SK-N-SH (cell line): ENCODE measurements at regions not wholly inside any gene's neighbourhood (a gene's known extent, or its start where the extent isn't known, plus 50 kb on each side); places are given as distances from the start of the nearest gene placed in this dataset.

Source experiments
- CTCF ChIA-PET: fragments of 300-600, 350-600 bp; formaldehyde crosslinking; extraction: SDS; loops from one replicate; lab custom pipeline; 2021; lab: Yijun Ruan, JAX
- POLR2A ChIA-PET: fragments of 350-600 bp; sonication (Branson Sonifier 250); formaldehyde crosslinking; extraction: SDS; loops from one replicate; lab custom pipeline; 2020; ENCODE audit warnings: antibody characterized with exemption, inconsistent platforms; lab: Yijun Ruan, JAX
- DNase-seq: peaks from one replicate; pipeline ENCODE4 v3.0.0; 2012
- H2AFZ ChIP-seq: fragments of 200-600 bp; sonication (generic); 2 replicates; pipeline ENCODE4 v1.8.1; 2016; ENCODE audit warnings: antibody characterized with exemption, mild to moderate bottlenecking, low read depth
- H3F3A ChIP-seq: fragments of 200-600 bp; sonication (generic); replicated peaks from 2 replicates; pipeline ENCODE3; 2016; ENCODE audit warnings: antibody characterized with exemption, mild to moderate bottlenecking; ENCODE audit not compliant: insufficient read depth
- H3K27ac ChIP-seq, 2 experiments: fragments of 200-500 bp in 1 of 2; fragments of 200-600 bp in 1 of 2; sonication (Bioruptor generic) in 1 of 2; sonication (generic), shearing (Covaris generic) in 1 of 2; 2 replicates each; pipeline versions ENCODE4 v1.5.1 to v1.6.1; 2014 to 2016; ENCODE audit warnings: low read depth in 2 of 2, inconsistent platforms in 1 of 2, low read length in 1 of 2, mild to moderate bottlenecking in 1 of 2, mixed read lengths in 1 of 2
- H3K27me3 ChIP-seq: fragments of 200-600 bp; sonication (generic), shearing (Covaris generic); 2 replicates; pipeline ENCODE4 v1.6.1; 2016; ENCODE audit warnings: mixed run types; ENCODE audit not compliant: insufficient read depth
- H3K36me3 ChIP-seq, 2 experiments: fragments of 200-500 bp in 1 of 2; fragments of 200-600 bp in 1 of 2; sonication (Bioruptor generic) in 1 of 2; sonication (generic) in 1 of 2; replicated peaks in 1 of 2; 2 replicates each; pipeline versions ENCODE3 to v1.5.1; 2014 to 2016; ENCODE audit warnings: low read length in 1 of 2, mild to moderate bottlenecking in 1 of 2; ENCODE audit not compliant: insufficient read depth in 2 of 2, control insufficient read depth in 1 of 2
- H3K4me1 ChIP-seq, 2 experiments: fragments of 200-500 bp in 1 of 2; fragments of 200-600 bp in 1 of 2; sonication (Bioruptor generic) in 1 of 2; sonication (generic), shearing (Covaris generic) in 1 of 2; 2 replicates each; pipeline versions ENCODE4 v1.5.1 to v1.6.1; 2014 to 2016; ENCODE audit warnings: low read depth in 1 of 2, low read length in 1 of 2, mixed run types in 1 of 2; ENCODE audit not compliant: insufficient read depth in 2 of 2, control insufficient read depth in 1 of 2
- H3K4me2 ChIP-seq: fragments of 200-600 bp; sonication (generic), shearing (Covaris generic); 2 replicates; pipeline ENCODE4 v1.6.1; 2017; ENCODE audit warnings: mixed run types
- H3K4me3 ChIP-seq, 2 experiments: fragments of 200-500 bp in 1 of 2; fragments of 200-600 bp in 1 of 2; sonication (Bioruptor generic) in 1 of 2; sonication (generic), shearing (Covaris generic) in 1 of 2; 2 replicates each; pipeline versions ENCODE4 v1.5.1 to v1.8.1; 2014 to 2016; ENCODE audit warnings: low read depth in 2 of 2, inconsistent platforms in 1 of 2, low read length in 1 of 2, mild to moderate bottlenecking in 1 of 2, mixed read lengths in 1 of 2, moderate library complexity in 1 of 2
- H3K79me2 ChIP-seq: fragments of 200-600 bp; sonication (generic); 2 replicates; pipeline ENCODE4 v1.8.1; 2017; ENCODE audit warnings: mild to moderate bottlenecking; ENCODE audit not compliant: insufficient read depth
- H3K9ac ChIP-seq: fragments of 200-600 bp; sonication (generic); 2 replicates; pipeline ENCODE4 v1.6.1; 2017; ENCODE audit warnings: mixed run types
- H3K9me2 ChIP-seq: fragments of 200-600 bp; sonication (generic); 2 replicates; pipeline ENCODE4 v1.6.1; 2017; ENCODE audit warnings: mixed run types
- H3K9me3 ChIP-seq: fragments of 200-600 bp; sonication (generic); 2 replicates; pipeline ENCODE4 v1.6.1; 2017; ENCODE audit warnings: mixed run types, mild to moderate bottlenecking, moderate library complexity
- H4K20me1 ChIP-seq: fragments of 200-600 bp; sonication (generic); 2 replicates; pipeline ENCODE4 v1.6.1; 2017; ENCODE audit warnings: mild to moderate bottlenecking, mixed run types; ENCODE audit not compliant: insufficient read depth
- EZH2phosphoT487 ChIP-seq: fragments of 200-600 bp; sonication (generic); IDR thresholded peaks from 2 replicates; pipeline ENCODE4 v1.6.1; 2017; ENCODE audit warnings: low read depth, mixed run types, mild to moderate bottlenecking, antibody characterized with exemption, moderate library complexity, borderline replicate concordance
- MXI1 ChIP-seq: IDR thresholded peaks from 2 replicates; pipeline ENCODE4 v1.6.1; 2012; ENCODE audit warnings: mild to moderate bottlenecking, low read depth, low read length, improper control_type of control experiment
- NFIC ChIP-seq: IDR thresholded peaks from 2 replicates; pipeline ENCODE4 v1.4.0; 2012; ENCODE audit warnings: borderline replicate concordance
- PBX3 ChIP-seq: IDR thresholded peaks from 2 replicates; pipeline ENCODE4; 2012
- RAD21 ChIP-seq: IDR thresholded peaks from 2 replicates; pipeline ENCODE4 v1.6.1; 2012; ENCODE audit warnings: mild to moderate bottlenecking, low read length
- RXRA ChIP-seq: IDR thresholded peaks from 2 replicates; pipeline ENCODE4 v1.4.0; 2012; ENCODE audit warnings: low read depth, mild to moderate bottlenecking, borderline replicate concordance
- SIN3A ChIP-seq: IDR thresholded peaks from 2 replicates; pipeline ENCODE4 v1.6.1; 2012; ENCODE audit warnings: low read depth, mild to moderate bottlenecking, low read length, moderate library complexity, borderline replicate concordance
- SMC3 ChIP-seq: IDR thresholded peaks from 2 replicates; pipeline ENCODE4 v1.6.1; 2012; ENCODE audit warnings: low read depth, low read length, improper control_type of control experiment
- TAF1 ChIP-seq: IDR thresholded peaks from 2 replicates; pipeline ENCODE4 v1.6.1; 2012; ENCODE audit warnings: low read depth, mild to moderate bottlenecking, low read length, moderate library complexity, borderline replicate concordance
- TEAD4 ChIP-seq: IDR thresholded peaks from 2 replicates; pipeline ENCODE4 v1.4.0; 2012; ENCODE audit warnings: mild to moderate bottlenecking, borderline replicate concordance; ENCODE audit not compliant: insufficient read depth
- YY1 ChIP-seq: IDR thresholded peaks from 2 replicates; pipeline ENCODE4 v1.4.0; 2012; ENCODE audit warnings: low read depth, mild to moderate bottlenecking
- ZBTB33 ChIP-seq: IDR thresholded peaks from 2 replicates; pipeline ENCODE4 v1.4.0; 2012; ENCODE audit warnings: low read depth, borderline replicate concordance
- WGBS: methylation state at CpG from one replicate; pipeline ENCODE4 v1.1.6; 2017; ENCODE audit warnings: low lambda C conversion rate; 5-methylcytosine and 5-hydroxymethylcytosine counted together
- TF ChIP-seq, protein P1 (sequence below): IDR thresholded peaks from 2 replicates; pipeline ENCODE4 v1.6.1; 2012; ENCODE audit warnings: mild to moderate bottlenecking, low read depth, low read length, moderate library complexity

- Histone ChIP-seq H3K4me3 (no peak overlapping the region), H2AFZ (no peak overlapping the region), H3K36me3 (no peaks in the 10 kb centered on the region), H3F3A (no peaks in the 10 kb centered on the region), H3K27me3 (no peaks in the 10 kb centered on the region), H3K27ac (no peak overlapping the region), H3K79me2 (no peaks in the 10 kb centered on the region), H4K20me1 (no peaks in the 10 kb centered on the region), H3K9ac (no peak overlapping the region), H3K9me3 (peaks cover 8% of the 10 kb centered on the region; the same call in 1 of the 2 replicates), H3K4me1 (no peaks in the 10 kb centered on the region; a peak in 1 of 4 replicates), H3K9me2 (no peaks in the 10 kb centered on the region), H3K4me2 (no peak overlapping the region)
- CTCF ChIA-PET, result interaction anchor here (0.7 kb wide), 1 partner anchor 437 kb away, joined by 3 read pairs; no protein-coding TSS in a partner anchor
- 93% methylated on average over 2 of the region's 2 CpGs for WGBS
- no peak for TF ChIP-seq SMC3
- TF ChIP-seq PBX3, result no peak
- TF ChIP-seq RAD21, result no peak
- no peak for TF ChIP-seq TAF1
- TF ChIP-seq SIN3A, result no peak
- no peak for TF ChIP-seq MXI1
- TF ChIP-seq, protein P1, sequence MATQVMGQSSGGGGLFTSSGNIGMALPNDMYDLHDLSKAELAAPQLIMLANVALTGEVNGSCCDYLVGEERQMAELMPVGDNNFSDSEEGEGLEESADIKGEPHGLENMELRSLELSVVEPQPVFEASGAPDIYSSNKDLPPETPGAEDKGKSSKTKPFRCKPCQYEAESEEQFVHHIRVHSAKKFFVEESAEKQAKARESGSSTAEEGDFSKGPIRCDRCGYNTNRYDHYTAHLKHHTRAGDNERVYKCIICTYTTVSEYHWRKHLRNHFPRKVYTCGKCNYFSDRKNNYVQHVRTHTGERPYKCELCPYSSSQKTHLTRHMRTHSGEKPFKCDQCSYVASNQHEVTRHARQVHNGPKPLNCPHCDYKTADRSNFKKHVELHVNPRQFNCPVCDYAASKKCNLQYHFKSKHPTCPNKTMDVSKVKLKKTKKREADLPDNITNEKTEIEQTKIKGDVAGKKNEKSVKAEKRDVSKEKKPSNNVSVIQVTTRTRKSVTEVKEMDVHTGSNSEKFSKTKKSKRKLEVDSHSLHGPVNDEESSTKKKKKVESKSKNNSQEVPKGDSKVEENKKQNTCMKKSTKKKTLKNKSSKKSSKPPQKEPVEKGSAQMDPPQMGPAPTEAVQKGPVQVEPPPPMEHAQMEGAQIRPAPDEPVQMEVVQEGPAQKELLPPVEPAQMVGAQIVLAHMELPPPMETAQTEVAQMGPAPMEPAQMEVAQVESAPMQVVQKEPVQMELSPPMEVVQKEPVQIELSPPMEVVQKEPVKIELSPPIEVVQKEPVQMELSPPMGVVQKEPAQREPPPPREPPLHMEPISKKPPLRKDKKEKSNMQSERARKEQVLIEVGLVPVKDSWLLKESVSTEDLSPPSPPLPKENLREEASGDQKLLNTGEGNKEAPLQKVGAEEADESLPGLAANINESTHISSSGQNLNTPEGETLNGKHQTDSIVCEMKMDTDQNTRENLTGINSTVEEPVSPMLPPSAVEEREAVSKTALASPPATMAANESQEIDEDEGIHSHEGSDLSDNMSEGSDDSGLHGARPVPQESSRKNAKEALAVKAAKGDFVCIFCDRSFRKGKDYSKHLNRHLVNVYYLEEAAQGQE, result no peak
- TF ChIP-seq NFIC, result no peak
- no peak for TF ChIP-seq RXRA
- no peak for TF ChIP-seq EZH2phosphoT487
- no peak for TF ChIP-seq TEAD4
- POLR2A ChIA-PET, result no interaction called here
- DNase-seq, result no peak
Measured at GRCh38 chr2:150789376-150789905, 302.0 kb upstream of the RND3 start.

DNA sequence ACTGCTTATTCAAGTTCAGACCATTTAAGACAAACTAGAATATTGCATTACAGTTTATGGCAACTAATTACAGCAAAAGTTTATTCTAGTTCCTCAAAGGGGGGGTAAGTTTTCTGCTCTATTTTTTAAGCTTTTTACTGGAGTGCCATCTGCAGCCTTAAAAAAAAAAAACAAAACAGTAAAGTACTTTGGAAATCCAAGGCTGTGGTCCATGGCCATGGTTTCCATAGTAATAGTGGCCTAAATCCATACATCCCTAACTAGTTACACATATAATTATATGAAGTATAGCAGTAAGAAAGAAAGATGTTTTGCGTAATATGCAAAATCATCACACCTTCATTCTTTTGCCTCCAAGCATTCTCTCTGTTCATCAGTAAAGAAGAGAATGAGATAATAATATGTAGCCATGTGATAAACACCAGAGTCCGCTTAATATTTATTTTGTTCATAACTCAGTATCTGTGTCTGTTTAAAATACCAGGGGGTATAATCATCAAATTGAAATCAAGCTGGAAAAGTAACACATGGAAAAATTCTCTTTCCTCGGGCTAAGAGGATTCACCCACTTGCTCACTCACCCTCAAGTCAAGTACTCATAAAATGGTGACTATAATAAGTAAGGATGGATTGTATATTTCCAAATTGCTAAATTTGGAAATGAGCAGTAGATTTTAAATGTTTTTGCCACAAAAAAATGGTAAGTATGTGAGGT, 301.1 kb upstream of the RND3 start:
- H3K9me3 ChIP-seq, result peaks cover 8% of the 10 kb centered on the region; the same call in 1 of the 2 replicates
- no peak overlapping the region for H3K4me3 ChIP-seq
- H4K20me1 ChIP-seq, result no peaks in the 10 kb centered on the region
- H3K79me2 ChIP-seq, result no peaks in the 10 kb centered on the region
- no peaks in the 10 kb centered on the region; a peak in 1 of 4 replicates for H3K4me1 ChIP-seq
- H3K27ac ChIP-seq, result no peak overlapping the region
- DNase-seq, result no peak
- ChIA-PET CTCF (no interaction called here), POLR2A (no interaction called here)
- H3F3A ChIP-seq, result no peaks in the 10 kb centered on the region
- H3K27me3 ChIP-seq, result no peaks in the 10 kb centered on the region
- no peaks in the 10 kb centered on the region for H3K36me3 ChIP-seq
- H3K9me2 ChIP-seq, result no peaks in the 10 kb centered on the region
- no peak overlapping the region for H3K4me2 ChIP-seq
- 73% methylated on average over 3 of the region's 3 CpGs for WGBS
- H2AFZ ChIP-seq, result no peak overlapping the region
- no peak overlapping the region for H3K9ac ChIP-seq
- TF ChIP-seq SMC3, result no peak
- TF ChIP-seq ZBTB33, result no peak
- TF ChIP-seq YY1, result no peak
